Type B pancreatic cell (in vitro differentiated cells): ENCODE measurements at regions not wholly inside any gene's neighbourhood (a gene's known extent, or its start where the extent isn't known, plus 50 kb on each side); places are given as distances from the start of the nearest gene placed in this dataset.

Source experiments
- DNase-seq: peaks from one replicate; pipeline ENCODE4 v3.0.0; 2021; ENCODE audit warnings: mixed read lengths; ENCODE audit not compliant: unreplicated experiment; ENCODE audit errors: extremely low spot score
- H3K27ac Mint-ChIP-seq: 2 replicates; pipeline ENCODE4 v1.8.0; 2021; ENCODE audit warnings: mild to moderate bottlenecking, mixed read lengths
- H3K27me3 Mint-ChIP-seq: 2 replicates; pipeline ENCODE4 v1.8.0; 2021; ENCODE audit warnings: mixed read lengths
- H3K36me3 Mint-ChIP-seq: 2 replicates; pipeline ENCODE4 v1.8.0; 2021; ENCODE audit warnings: mixed read lengths
- H3K4me1 Mint-ChIP-seq: one replicate; pipeline ENCODE4 v1.8.0; 2021; ENCODE audit warnings: mixed read lengths; ENCODE audit not compliant: unreplicated experiment
- H3K4me3 Mint-ChIP-seq: 2 replicates; pipeline ENCODE4 v1.8.0; 2021; ENCODE audit warnings: mild to moderate bottlenecking, mixed read lengths
- H3K9me3 Mint-ChIP-seq: 2 replicates; pipeline ENCODE4 v1.8.0; 2021; ENCODE audit warnings: mixed read lengths
- CTCF ChIP-seq: fragments of 200-600 bp; sonication (generic); conservative IDR thresholded peaks from 2 replicates; pipeline ENCODE4 v1.5.0; 2021; ENCODE audit warnings: antibody characterized with exemption, mild to moderate bottlenecking

GRCh38 chr15:95125803-95126202 lies 894.4 kb downstream of the MCTP2 start:
- Mint-ChIP-seq H3K4me1 (peaks cover 7% of the 10 kb centered on the region), H3K27ac (no peak overlapping the region), H3K36me3 (no peaks in the 10 kb centered on the region), H3K27me3 (no peaks in the 10 kb centered on the region), H3K4me3 (no peak overlapping the region), H3K9me3 (peaks cover 4% of the 10 kb centered on the region)
- no peak for TF ChIP-seq CTCF
- no peak for DNase-seq

- no peak for TF ChIP-seq CTCF
- peaks cover 4% of the 10 kb centered on the region for H3K9me3 Mint-ChIP-seq
- no peak overlapping the region for H3K27ac Mint-ChIP-seq
- no peaks in the 10 kb centered on the region for H3K36me3 Mint-ChIP-seq
- no peak overlapping the region for H3K4me3 Mint-ChIP-seq
- H3K4me1 Mint-ChIP-seq = peaks cover 7% of the 10 kb centered on the region
- no peak for DNase-seq
- no peaks in the 10 kb centered on the region for H3K27me3 Mint-ChIP-seq
Measured at GRCh38 chr15:95127356-95127755, 896.0 kb downstream of the MCTP2 start.

- no peak for DNase-seq
- H3K27ac Mint-ChIP-seq = no peak overlapping the region
- peaks cover 24% of the 10 kb centered on the region for H3K4me1 Mint-ChIP-seq
- no peaks in the 10 kb centered on the region for H3K27me3 Mint-ChIP-seq
- TF ChIP-seq CTCF = no peak
- no peak overlapping the region for H3K4me3 Mint-ChIP-seq
- H3K9me3 Mint-ChIP-seq = peaks cover 2% of the 10 kb centered on the region
- no peaks in the 10 kb centered on the region for H3K36me3 Mint-ChIP-seq
Measured at GRCh38 chr15:95129574-95129973, 898.2 kb downstream of the MCTP2 start.

GRCh38 chr15:95131131-95131556 lies 899.8 kb downstream of the MCTP2 start:
- DNase-seq = no peak
- H3K27ac Mint-ChIP-seq = no peak overlapping the region
- peaks cover 3% of the 10 kb centered on the region for H3K9me3 Mint-ChIP-seq
- no peaks in the 10 kb centered on the region for H3K36me3 Mint-ChIP-seq
- H3K4me1 Mint-ChIP-seq = peaks cover 31% of the 10 kb centered on the region
- H3K4me3 Mint-ChIP-seq = no peak overlapping the region
- TF ChIP-seq CTCF = no peak
- H3K27me3 Mint-ChIP-seq = no peaks in the 10 kb centered on the region

GRCh38 chr15:95132774-95133173 lies 901.4 kb downstream of the MCTP2 start:
- Mint-ChIP-seq H3K9me3 (peaks cover 3% of the 10 kb centered on the region), H3K36me3 (no peaks in the 10 kb centered on the region), H3K4me3 (no peak overlapping the region), H3K27me3 (no peaks in the 10 kb centered on the region), H3K4me1 (peaks cover 31% of the 10 kb centered on the region), H3K27ac (no peak overlapping the region)
- no peak for TF ChIP-seq CTCF
- no peak for DNase-seq
